ENCODE measurements at regions not wholly inside any gene's neighbourhood (a gene's known extent, or its start where the extent isn't known, plus 50 kb on each side); places are given as distances from the start of the nearest gene placed in this dataset.

DNA sequence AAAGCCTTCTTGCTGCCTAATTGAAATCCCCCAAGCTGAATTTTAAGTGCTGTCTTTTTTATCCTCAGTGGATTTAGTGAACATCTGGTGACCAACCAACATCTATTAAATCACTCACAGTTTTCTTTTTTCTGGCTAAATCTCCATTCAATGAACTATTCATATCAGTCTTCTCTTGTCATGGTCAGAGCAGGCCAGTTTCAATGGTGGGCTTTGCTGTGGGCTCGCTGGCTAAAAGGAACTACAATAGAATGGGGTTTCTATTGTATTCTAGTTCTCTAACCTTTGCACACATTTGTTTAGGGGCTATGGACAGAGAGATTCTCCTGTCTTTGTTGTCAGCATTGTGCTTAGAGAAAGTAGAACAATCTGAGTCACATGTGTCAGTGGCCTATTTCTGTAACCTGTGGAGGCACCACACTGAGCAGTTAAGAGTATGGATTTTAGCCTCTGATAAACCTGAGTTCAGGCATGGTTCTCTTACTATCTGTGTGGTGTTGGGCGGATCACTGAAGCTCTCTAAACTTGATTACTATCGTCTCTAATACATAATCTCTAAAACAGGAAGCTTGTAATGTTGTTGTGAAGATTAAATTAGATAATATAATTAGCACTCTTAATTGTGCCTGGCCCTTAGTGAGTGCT, 94.2 kb upstream of the CADM1 start:
- Histone ChIP-seq H3K9me3 (ENCODE audit: control insufficient read depth, insufficient read depth, low read length) (no peaks in the 10 kb centered on the region), H3K27me3 (ENCODE audit: control insufficient read depth, insufficient read depth, low read length) (no peaks in the 10 kb centered on the region), H3K27ac (ENCODE audit: low read depth, low read length) (no peak overlapping the region), H3K4me3 (ENCODE audit: low read depth, low read length) (no peak overlapping the region)
- TF ChIP-seq CTCF (IDR thresholded peaks at IDR 0.05; ENCODE audit: low read depth, low read length) = no peak
- CTCF ChIA-PET = no interaction called here
- POLR2A ChIA-PET = no interaction called here
- DNase-seq (ENCODE audit: low read depth, low spot score) = no peak

DNA sequence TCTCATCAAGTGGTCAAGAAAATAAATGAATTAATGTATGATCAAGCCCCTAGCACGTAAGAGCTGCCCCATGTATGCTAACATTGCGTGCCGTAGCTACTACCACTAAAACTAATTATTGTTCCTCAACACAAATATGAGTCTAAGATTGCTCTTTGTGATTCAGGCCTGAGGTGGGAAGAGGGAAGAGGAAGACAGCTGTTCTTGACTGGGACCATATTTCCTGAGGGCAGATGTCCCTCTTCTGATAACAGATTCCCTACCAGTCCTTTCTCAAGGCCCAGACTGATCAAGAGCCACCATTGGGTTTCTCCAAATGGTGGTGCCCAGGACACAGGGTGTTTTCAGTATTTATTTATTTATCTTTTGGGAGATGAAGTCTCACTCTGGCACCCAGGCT, 87.2 kb upstream of the CADM1 start:
- TF ChIP-seq CTCF (IDR thresholded peaks at IDR 0.05; ENCODE audit: low read depth, low read length) = no peak
- no peak for DNase-seq (ENCODE audit: low read depth, low spot score)
- CTCF ChIA-PET = no interaction called here
- Histone ChIP-seq H3K4me3 (ENCODE audit: low read depth, low read length) (no peak overlapping the region), H3K9me3 (ENCODE audit: control insufficient read depth, insufficient read depth, low read length) (peaks cover 7% of the 10 kb centered on the region), H3K27ac (ENCODE audit: low read depth, low read length) (no peak overlapping the region), H3K27me3 (ENCODE audit: control insufficient read depth, insufficient read depth, low read length) (peaks cover 7% of the 10 kb centered on the region)
- POLR2A ChIA-PET = no interaction called here

- Histone ChIP-seq H3K27ac (ENCODE audit: low read depth, low read length) (no peak overlapping the region), H3K4me3 (ENCODE audit: low read depth, low read length) (no peak overlapping the region), H3K27me3 (ENCODE audit: control insufficient read depth, insufficient read depth, low read length) (peaks cover 7% of the 10 kb centered on the region), H3K9me3 (ENCODE audit: control insufficient read depth, insufficient read depth, low read length) (peaks cover 7% of the 10 kb centered on the region)
- ChIA-PET POLR2A (no interaction called here), CTCF (no interaction called here)
- no peak for TF ChIP-seq CTCF (IDR thresholded peaks at IDR 0.05; ENCODE audit: low read depth, low read length)
- no peak for DNase-seq (ENCODE audit: low read depth, low spot score)
Measured at GRCh38 chr11:115590254-115590653, 86.0 kb upstream of the CADM1 start.

- DNase-seq (ENCODE audit: low read depth, low spot score) = no peak
- peaks cover 7% of the 10 kb centered on the region for H3K27me3 ChIP-seq (ENCODE audit: control insufficient read depth, insufficient read depth, low read length)
- peaks cover 7% of the 10 kb centered on the region for H3K9me3 ChIP-seq (ENCODE audit: control insufficient read depth, insufficient read depth, low read length)
- ChIA-PET CTCF (no interaction called here), POLR2A (no interaction called here)
- TF ChIP-seq CTCF (IDR thresholded peaks at IDR 0.05; ENCODE audit: low read depth, low read length) = no peak
- no peak overlapping the region for H3K4me3 ChIP-seq (ENCODE audit: low read depth, low read length)
- no peak overlapping the region for H3K27ac ChIP-seq (ENCODE audit: low read depth, low read length)
Measured at GRCh38 chr11:115587718-115588342, 83.6 kb upstream of the CADM1 start.

DNA sequence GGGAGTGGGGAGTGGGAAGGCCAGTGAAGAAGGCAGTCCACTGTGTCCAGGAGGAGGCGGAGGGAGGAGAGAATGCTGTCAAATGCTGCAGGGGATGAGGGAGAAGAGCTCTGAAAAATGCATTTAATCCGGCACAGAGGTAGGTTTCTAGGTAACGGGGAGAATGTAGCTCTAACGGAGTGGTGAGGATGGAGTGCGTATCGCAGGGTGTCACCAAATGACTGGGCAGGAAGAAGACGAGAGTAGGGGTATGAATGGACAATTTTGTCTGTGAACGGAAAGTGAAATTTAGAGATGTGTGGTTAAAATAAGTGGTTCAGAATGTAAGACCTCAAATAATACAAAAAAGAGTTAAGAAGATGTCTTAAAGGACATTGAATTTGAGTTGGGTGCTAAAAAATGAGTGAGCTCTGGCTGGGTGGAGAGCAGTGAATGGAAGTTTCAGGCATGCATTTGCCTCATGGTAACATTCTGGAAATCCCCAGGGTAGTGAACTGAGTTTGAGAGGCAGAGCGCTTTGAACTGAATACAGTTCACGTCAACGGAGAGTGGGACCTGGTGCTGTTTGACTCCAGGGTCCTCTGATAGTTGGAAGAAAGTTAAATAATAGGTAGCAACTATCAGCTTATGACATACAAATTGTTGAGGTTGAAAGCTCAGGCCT, 81.3 kb upstream of the CADM1 start:
- Histone ChIP-seq H3K27me3 (ENCODE audit: control insufficient read depth, insufficient read depth, low read length) (peaks cover 3% of the 10 kb centered on the region), H3K9me3 (ENCODE audit: control insufficient read depth, insufficient read depth, low read length) (peaks cover 7% of the 10 kb centered on the region), H3K4me3 (ENCODE audit: low read depth, low read length) (no peak overlapping the region), H3K27ac (ENCODE audit: low read depth, low read length) (no peak overlapping the region)
- ChIA-PET POLR2A (interaction anchor here (0.7 kb wide), 1 partner anchor 10 kb away, joined by 3 read pairs; no protein-coding TSS in a partner anchor), CTCF (no interaction called here)
- no peak for DNase-seq (ENCODE audit: low read depth, low spot score)
- no peak for TF ChIP-seq CTCF (IDR thresholded peaks at IDR 0.05; ENCODE audit: low read depth, low read length)
